Activated naive CD4-positive, alpha-beta T cell treated with Interleukin-2 at 50 U/mL for 16 hours (primary cell): ENCODE measurements at regions not wholly inside any gene's neighbourhood (a gene's known extent, or its start where the extent isn't known, plus 50 kb on each side); places are given as distances from the start of the nearest gene placed in this dataset.

Source experiments
- DNase-seq: peaks from one replicate; pipeline ENCODE4 v3.0.0-alpha.2; 2020

DNA sequence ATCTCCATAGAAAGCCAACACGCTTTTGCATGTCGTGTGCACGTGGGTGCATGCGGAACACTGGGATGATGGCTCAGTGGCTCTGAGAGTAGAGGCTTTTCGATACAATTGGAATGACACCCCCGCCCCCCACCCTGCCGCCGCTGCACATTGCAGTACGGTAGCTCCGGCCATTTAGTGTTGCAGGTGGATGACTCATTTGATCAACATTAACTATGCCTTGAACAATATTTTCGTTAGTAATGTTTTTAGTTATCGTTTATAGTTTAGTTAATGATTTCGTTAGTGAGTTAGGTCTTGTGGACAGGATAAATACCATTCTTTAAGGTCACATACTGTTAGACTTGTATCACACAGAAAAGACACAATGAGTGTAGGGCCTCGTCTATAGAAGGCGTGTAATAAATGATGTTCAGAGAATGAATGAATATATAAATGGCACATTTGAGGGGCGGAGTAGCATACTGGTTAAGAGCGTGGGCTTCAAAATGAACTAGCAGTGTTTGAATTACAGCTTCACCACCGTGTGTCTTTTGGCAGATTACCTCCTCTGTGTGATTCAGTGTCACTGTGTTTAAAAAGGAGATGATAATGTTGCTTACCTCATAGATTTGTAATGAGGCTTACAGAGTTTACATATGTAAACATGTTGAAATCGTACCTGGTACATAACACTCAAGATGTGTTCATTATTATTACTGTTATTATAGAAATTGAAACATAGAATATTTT, 67.2 kb upstream of the TENM3 start:
- DNase-seq: no peak

DNA sequence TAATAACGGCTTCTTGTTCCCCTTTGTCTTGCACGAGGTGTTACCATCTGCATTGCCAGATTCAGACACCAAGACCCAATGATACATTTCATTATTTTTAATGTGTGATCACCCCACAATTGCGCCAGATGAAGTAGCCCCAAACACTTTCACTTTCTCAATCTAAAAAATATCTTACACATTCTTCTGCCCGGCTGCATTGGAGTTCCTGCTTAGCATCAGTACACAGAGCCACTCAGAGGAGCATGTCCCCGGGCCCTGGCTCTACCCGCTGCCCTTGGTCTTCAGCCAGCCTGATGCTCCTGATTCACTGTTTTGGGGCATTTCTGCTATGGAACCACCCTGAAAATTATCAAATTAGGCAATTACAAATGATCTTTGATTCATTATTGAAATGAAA, 66.0 kb upstream of the TENM3 start:
- no peak for DNase-seq

DNA sequence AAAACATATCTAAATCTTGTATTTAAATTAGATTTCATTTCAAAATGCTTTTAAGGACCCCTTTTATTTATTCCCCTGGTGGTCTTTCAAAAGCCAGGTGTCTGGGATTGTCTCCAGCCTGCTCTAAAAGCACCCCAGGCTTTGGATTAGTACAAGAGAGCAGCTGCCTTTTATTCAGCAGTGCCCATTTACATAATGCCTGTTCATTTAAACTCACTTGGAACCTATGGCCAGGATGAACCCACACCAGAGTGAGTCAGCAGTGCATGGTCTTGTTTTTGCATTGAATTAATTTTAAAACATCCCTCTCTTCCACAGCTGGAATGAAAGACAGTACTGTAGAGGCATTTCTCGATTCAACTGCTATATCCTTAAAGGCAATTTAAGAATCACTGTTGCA, 64.1 kb upstream of the TENM3 start:
- no peak for DNase-seq

DNA sequence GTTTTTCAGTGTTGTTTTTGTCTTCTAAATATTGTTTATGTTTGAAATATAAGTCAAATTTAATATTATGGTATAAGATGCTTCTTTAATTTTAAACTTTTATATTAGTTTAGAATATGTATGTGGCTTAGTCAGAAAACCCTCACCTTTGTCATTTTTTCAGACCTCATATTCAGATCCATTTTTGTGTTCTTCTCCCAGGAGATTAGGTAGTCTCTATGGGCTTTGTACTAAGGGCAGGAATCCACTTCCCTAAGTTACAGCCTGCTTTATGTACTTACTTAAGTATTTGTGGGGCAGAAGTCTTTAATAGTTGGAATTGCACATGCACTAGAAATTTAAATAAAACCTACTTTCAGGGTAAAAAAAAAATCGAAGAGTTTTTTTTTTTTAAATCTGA, 63.5 kb upstream of the TENM3 start:
- no peak for DNase-seq

DNA sequence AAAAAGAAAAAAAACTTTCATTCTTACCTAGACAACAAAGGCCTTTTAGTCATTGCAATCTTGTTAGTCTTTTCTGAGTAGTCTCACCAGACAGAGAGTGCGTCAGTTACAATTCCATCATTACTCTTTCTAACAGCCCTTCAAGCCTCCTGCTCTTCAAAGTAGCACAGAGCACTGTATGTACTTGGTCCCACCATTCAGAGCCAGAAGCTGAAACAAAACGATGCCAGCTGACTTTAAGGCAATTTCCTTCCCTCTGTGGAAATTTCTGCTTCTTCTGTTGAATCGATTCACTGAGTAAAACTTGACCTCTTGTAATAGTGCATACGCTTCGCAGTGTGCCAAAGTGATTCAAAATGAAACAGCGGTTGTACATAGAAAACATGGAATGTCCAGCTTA, 57.7 kb upstream of the TENM3 start:
- DNase-seq: no peak

DNA sequence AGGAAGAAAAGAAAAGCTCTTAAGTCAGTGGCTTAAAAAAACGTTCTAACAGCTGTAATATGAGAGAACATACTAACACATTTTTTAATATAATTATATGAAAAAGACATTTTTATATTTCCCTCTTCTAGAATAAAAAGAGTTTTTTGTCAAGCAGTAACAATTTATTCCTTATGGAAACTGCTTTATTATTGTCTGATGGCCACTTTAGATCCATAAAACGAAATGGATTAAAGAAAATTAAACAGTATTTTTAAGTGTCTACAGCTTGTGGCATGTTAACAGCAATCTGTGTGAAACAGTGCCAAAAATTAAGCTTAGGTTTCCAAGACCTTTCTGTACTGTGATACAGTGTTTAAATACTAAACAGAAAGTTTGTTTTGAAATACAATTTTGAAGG, 55.5 kb upstream of the TENM3 start:
- no peak for DNase-seq

DNA sequence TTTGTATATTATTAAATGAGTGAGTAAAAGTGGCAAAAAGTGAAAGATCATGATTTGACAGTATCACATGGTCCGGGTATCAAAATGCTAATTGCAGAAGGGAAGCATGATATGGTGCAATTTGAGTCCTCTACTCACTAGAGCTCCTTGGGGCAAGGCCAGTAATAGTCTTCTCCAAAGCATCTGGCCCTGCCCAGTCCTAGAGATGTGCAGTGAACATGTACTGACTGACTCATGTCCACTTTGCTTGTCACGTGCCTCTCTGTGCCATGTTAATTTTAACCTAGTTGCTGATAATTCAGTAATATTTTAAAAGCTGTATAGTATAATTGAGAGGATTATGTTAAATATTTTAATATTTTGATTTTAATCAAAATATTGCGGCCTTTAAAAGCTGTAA, 54.6 kb upstream of the TENM3 start:
- DNase-seq: no peak

DNA sequence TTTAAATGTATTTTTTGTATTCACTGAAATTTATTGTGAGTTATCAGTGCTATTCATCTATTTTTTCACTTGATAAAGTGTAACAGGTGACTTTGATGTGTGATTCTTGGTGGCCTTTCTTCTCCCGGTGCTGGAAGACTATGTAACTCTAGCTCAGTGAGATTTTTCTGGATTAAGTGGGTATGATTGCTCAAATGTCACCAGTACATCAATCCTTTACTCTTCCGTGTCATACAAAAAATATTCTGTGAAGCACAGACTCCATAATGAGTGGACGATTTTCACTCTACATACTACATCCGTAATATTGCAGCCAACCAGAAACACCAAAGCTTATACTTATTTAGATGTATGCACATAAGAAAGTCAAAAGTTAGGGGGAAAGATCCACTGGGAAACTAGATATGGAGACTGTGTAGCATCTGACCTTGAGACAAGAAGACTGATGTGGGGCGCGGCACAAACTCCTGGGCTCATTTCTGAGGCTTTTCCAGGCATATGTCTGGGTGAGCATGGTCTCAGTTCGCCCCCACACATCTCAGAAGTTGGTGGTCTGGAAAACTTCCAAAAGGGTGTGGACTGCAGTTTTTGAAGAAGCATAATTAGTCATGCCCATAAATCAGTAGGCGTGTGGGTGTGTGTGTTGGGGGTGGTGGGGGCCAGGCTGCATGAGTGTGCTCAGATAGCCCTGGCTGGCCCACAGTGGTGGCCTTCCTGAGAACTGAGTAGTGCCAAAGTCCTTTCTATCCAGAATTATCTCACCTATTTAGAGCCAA, 53.9 kb upstream of the TENM3 start:
- no peak for DNase-seq

DNA sequence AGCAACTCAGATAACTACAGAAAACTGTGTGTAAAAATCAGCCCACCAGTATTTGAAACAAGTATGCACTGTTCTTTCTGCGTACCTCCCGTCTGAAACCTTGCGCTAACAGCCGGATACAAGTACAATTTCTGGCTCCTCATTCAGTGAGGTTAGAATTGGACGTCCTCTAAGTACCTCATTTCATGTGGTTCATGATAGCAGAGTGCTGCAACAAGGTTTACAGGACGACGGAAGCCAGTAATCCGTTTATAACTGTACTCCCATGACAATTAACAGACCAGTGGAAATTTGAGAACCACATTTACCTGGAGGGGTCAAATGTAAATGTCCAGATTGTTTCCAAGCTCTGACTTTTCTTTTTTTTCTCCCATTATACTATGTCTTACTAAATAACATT, 52.9 kb upstream of the TENM3 start:
- no peak for DNase-seq

DNA sequence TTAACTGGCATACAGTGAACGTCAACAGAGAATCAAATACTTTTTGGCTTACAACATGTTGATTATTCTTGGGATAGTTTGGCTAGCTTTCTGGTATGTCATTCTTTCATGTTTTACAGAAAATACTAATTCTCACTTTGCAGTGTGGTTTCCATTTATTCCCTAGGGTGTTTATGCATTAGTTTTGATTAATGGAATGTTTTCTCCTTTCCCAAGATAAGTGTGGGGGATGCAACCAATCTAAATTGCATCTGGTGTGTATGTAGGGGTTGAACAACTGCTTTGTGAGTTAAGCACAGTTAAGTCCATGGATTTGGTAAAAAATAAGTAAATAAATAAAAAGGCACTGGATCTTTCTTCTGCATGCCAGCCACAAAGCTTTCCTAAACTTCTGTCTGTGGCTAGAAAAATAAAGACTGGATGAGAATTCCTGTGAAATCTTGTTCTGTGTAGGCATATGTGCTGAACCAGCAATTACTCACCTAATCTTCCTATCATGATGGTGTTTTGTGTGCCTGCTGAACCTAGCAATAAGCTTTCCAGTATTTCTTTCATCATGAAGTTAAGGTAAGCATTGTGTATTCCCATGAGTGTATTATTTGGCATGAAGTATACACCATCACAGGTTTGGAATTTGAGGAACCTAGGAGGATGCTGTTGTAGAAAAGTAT, 50.6 kb upstream of the TENM3 start:
- DNase-seq: no peak

DNA sequence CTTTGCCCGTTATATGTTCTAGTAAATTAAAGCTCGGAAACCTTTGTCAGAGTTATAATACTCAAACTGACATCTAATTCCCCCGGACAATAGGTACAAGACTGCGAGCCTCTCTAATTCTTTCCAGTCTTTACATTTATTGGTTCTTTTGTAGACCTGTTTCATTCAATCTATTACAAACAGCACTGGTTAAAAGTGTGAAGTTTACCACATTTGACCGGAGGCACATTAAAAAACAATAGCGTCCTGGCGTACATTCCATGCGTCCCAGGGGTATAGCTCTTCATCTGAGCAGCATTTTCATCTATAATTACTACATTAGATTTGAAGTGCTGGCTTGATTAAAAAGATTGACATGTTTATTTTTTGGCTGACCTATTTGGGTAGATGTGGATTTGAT, 49.9 kb upstream of the TENM3 start:
- no peak for DNase-seq
